A673 (cell line): ENCODE measurements at regions not wholly inside any gene's neighbourhood (a gene's known extent, or its start where the extent isn't known, plus 50 kb on each side); places are given as distances from the start of the nearest gene placed in this dataset.

Experiments used
- BruUV-seq: library from RNA; stranded (reverse); fragments of 400-500 nt; replicated peaks from 2 replicates; lab custom pipeline; 2021; lab: Mats Ljungman, UMichigan
- CTCF ChIA-PET: fragments of 300-600 bp; sonication (Branson Sonifier 250); formaldehyde crosslinking; loops from one replicate; lab custom pipeline; 2022; ENCODE audit warnings: antibody characterized with exemption; lab: Charles Lee
- POLR2A ChIA-PET: fragments of 300-600 bp; sonication (Branson Sonifier 250); formaldehyde crosslinking; loops from one replicate; lab custom pipeline; 2022; ENCODE audit warnings: antibody characterized with exemption; ENCODE audit not compliant: low non-redundant PET; lab: Charles Lee
- DNase-seq: peaks from one replicate; pipeline ENCODE4 v3.0.0-alpha.2; 2015; ENCODE audit warnings: low spot score
- H3K27ac ChIP-seq: fragments of 200-600 bp; sonication (generic); 2 replicates; pipeline ENCODE4 v1.5.1; 2016; ENCODE audit warnings: mixed run types, low read depth, mild to moderate bottlenecking, mixed read lengths, antibody characterized with exemption, low read length; ENCODE audit not compliant: poor library complexity, severe bottlenecking
- H3K27me3 ChIP-seq: fragments of 200-600 bp; sonication (generic); replicated peaks from 2 replicates; pipeline ENCODE4 v1.6.1; 2017; ENCODE audit warnings: mixed run types, low read depth, mild to moderate bottlenecking, mixed read lengths, antibody characterized with exemption, low read length; ENCODE audit not compliant: insufficient read depth, poor library complexity
- H3K36me3 ChIP-seq: fragments of 200-600 bp; sonication (generic); 2 replicates; pipeline ENCODE4 v1.6.1; 2016; ENCODE audit warnings: mixed run types, mild to moderate bottlenecking, mixed read lengths, antibody characterized with exemption, low read length; ENCODE audit not compliant: insufficient read depth, poor library complexity, severe bottlenecking
- H3K4me1 ChIP-seq: fragments of 200-600 bp; sonication (generic); 2 replicates; pipeline ENCODE4 v1.6.1; 2017; ENCODE audit warnings: mixed run types, mild to moderate bottlenecking, mixed read lengths, antibody characterized with exemption, low read length; ENCODE audit not compliant: insufficient read depth, poor library complexity, severe bottlenecking
- H3K4me3 ChIP-seq: fragments of 200-600 bp; sonication (generic); 2 replicates; pipeline ENCODE4 v1.5.1; 2016; ENCODE audit warnings: low read depth, mixed run types, mild to moderate bottlenecking, mixed read lengths, low read length; ENCODE audit not compliant: poor library complexity, severe bottlenecking
- H3K9me3 ChIP-seq: fragments of 200-600 bp; sonication (generic); 2 replicates; pipeline ENCODE4 v1.6.1; 2016; ENCODE audit warnings: mixed run types, low read depth, mild to moderate bottlenecking, mixed read lengths, antibody characterized with exemption, low read length; ENCODE audit not compliant: poor library complexity, severe bottlenecking
- CTCF ChIP-seq: fragments of 300-800, 200-600 bp; sonication (generic); conservative IDR thresholded peaks from 2 replicates; pipeline ENCODE4 v1.5.1; 2017; ENCODE audit warnings: low read depth, mild to moderate bottlenecking, antibody characterized with exemption, low read length, moderate library complexity, mixed read lengths
- EZH2 ChIP-seq: fragments of 200-600 bp; sonication (generic); IDR thresholded peaks from 2 replicates; pipeline ENCODE4 v1.6.1; 2017; ENCODE audit warnings: borderline replicate concordance, low read depth, mild to moderate bottlenecking, mixed read lengths, antibody characterized with exemption, low read length; ENCODE audit not compliant: poor library complexity, severe bottlenecking
- intact Hi-C: fragments of 100-400 bp; cut with micrococcal nuclease; formaldehyde crosslinking; loops from one replicate; pipeline ENCODE4 v1.10.0; 2022; ENCODE audit not compliant: unreplicated experiment

DNA sequence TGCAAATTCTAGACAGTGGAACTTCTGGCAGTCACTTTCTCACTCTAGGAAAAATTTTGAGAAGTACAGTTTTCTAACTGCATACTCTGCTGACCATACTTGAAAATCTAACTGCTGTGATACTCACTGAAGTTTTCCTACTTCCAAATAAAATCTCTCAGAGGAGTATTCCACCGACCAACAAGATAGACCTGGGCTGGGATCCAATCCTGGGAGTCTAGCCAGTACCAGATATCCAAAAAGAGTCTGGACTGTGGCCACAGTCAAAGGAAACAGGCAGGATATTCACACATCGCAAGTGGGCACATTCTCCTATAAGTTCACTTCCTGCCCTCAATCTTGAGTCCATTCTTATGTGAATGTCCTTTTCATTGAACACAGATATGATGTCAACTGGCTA lies 1138.7 kb upstream of the PCDH7 start:
- intact Hi-C loops, result no loop called here
- TF ChIP-seq EZH2 (no peak), CTCF (no peak)
- no peaks in the 10 kb centered on the region for H3K9me3 ChIP-seq
- no peaks in the 10 kb centered on the region for H3K4me1 ChIP-seq
- H3K27ac ChIP-seq, result no peak overlapping the region
- H3K36me3 ChIP-seq, result no peaks in the 10 kb centered on the region
- ChIA-PET CTCF (no interaction called here), POLR2A (no interaction called here)
- no TSS peak for BruUV-seq
- H3K27me3 ChIP-seq, result no peaks in the 10 kb centered on the region
- no peak overlapping the region for H3K4me3 ChIP-seq
- no peak for DNase-seq

- CTCF ChIA-PET, result no interaction called here
- Histone ChIP-seq H3K4me1 (no peaks in the 10 kb centered on the region), H3K27me3 (no peaks in the 10 kb centered on the region), H3K36me3 (no peaks in the 10 kb centered on the region), H3K9me3 (no peaks in the 10 kb centered on the region), H3K27ac (no peak overlapping the region), H3K4me3 (no peak overlapping the region)
- POLR2A ChIA-PET, result no interaction called here
- no peak for DNase-seq
- intact Hi-C loops, result no loop called here
- no peak for TF ChIP-seq EZH2
- no peak for TF ChIP-seq CTCF
- no TSS peak for BruUV-seq
Measured at GRCh38 chr4:29588617-29589016, 1131.6 kb upstream of the PCDH7 start.

DNA sequence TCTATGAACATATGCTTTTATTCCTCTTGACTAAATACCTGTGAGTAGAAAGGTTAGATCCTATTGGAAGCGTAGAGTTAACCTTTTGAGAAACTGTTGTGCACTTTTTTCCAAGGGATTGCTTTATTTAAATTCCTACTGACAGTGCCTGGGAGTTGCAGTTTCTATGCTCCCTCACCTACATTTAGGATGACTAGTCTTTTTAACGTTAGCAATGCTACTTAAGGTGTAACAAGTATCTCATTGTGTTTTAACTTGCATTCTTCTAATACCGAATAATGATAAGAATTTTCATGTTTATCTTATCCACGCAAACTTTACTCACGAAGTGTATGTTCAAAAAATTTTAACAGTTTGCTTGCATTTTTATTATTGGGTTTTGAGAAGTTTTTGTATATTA lies 1123.9 kb upstream of the PCDH7 start:
- no peak overlapping the region for H3K27ac ChIP-seq
- no peaks in the 10 kb centered on the region for H3K4me1 ChIP-seq
- no peaks in the 10 kb centered on the region for H3K36me3 ChIP-seq
- intact Hi-C loops, result no loop called here
- POLR2A ChIA-PET, result no interaction called here
- no peak overlapping the region for H3K4me3 ChIP-seq
- no peaks in the 10 kb centered on the region for H3K9me3 ChIP-seq
- CTCF ChIA-PET, result no interaction called here
- TF ChIP-seq EZH2, result no peak
- TF ChIP-seq CTCF, result no peak
- BruUV-seq, result no TSS peak
- DNase-seq, result no peak
- no peaks in the 10 kb centered on the region for H3K27me3 ChIP-seq
